HG03159 (cell line): ENCODE measurements at regions not wholly inside any gene's neighbourhood (a gene's known extent, or its start where the extent isn't known, plus 50 kb on each side); places are given as distances from the start of the nearest gene placed in this dataset.

Experiments used
- ATAC-seq: cut with Tn5 transposase; IDR thresholded peaks from one replicate; pipeline ENCODE4 v1.9.1; 2021; ENCODE audit warnings: mild to moderate bottlenecking, moderate library complexity; ENCODE audit not compliant: unreplicated experiment

GRCh38 chr3:56902468-56903160, 100.9 kb upstream of the ARHGEF3 start:
- ATAC-seq: no peak

GRCh38 chr3:56900801-56901200, 99.1 kb upstream of the ARHGEF3 start:
- ATAC-seq: no peak

- ATAC-seq: no peak
Observed at GRCh38 chr3:56899851-56900250, 98.1 kb upstream of the ARHGEF3 start.

DNA sequence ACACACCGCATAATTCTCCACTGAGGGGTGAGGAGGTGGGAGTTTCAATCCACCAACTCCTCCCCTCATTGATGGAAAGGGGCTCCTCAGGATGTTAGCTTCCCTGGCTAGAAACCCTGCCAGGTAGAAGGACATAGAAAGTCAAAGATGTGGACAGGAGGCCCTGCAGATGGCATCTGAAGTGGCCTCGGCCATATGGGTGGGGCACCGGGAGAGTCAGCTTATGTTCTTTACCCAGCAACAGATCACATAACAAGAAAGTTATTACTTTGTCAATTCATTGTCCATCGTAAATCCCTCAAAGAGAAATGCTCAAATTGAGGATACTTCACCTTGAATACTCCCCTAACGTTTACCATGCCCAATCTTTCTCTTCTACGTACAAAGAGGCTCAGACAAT, 97.3 kb upstream of the ARHGEF3 start:
- no peak for ATAC-seq

DNA sequence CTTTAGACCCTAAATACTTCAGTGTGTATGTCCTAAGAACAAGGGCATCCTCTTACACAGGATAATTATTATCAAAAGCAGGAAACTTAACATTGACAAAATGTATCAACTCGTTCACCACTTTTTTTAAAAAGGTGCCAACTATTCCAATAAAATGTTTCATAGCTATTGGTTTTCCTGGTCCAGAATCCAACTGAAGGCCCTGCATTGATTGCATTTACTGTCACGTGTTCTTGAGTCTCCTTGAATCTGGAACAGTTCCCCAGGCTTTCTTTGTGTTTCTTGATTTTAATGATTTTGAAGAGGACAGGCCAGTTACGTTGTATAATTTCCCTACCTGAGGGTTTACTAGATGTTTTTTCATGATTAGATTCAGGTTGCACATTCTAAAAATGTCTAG, 94.6 kb upstream of the ARHGEF3 start:
- ATAC-seq: no peak

DNA sequence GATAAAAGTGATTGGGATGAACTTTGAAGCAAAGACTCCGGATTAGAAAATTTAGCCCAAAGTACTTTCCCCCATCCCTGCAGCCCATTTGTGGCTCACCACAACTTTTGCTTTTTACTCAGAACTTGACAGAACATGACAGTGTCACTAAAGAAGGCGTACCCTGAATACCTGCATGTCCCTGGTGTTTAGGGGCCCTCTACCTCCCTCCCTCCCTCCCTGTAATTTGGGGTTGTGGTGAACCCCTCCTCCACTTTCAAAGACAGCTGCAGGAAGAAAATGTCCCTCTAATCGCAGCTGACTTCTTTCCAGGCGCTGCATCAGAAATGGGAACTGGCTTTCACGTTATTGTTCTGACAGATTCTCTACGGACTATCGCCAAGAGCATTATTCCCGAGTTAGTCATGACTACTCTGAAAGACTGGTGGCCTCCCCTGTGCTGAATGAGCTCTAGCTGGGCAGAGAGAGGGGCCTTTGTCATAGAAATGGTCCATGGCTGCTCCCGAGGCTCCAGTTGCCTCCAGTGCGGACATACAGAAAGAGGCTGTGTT, 93.2 kb upstream of the ARHGEF3 start:
- ATAC-seq: no peak

- ATAC-seq: no peak
Observed at GRCh38 chr3:56890448-56891091, 88.8 kb upstream of the ARHGEF3 start.

GRCh38 chr3:56889131-56889530, 87.4 kb upstream of the ARHGEF3 start:
- no peak for ATAC-seq

DNA sequence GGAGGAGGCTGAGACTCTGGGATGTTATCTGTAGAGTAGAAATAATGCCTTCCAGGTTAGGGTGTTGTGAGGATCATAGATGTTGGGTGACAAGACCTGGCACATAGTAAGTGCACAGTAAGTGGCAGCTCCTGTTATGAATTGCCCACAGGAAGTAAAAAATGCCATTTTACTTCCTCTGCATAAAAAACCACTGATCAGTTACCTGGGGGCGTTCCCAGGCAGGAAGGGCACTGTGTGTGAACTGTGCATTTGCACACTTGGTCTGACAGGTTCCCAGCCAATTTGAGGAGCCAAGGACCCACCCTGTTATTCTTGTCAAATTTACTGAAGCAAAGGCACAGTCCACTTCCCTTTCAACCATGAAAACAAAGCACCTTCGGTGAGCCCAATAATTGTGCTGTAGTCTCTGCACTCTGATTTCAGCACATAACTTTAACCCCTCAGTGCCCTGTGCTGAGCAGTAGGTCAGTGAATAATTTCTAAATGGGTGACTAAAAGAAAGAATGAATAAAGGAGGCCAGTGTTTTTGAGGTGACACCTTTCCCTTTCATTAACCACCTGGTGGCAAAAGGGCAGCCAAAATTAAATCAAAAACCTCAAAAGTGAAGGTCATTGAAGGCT, 85.8 kb upstream of the ARHGEF3 start:
- ATAC-seq: no peak

GRCh38 chr3:56886314-56886713, 84.6 kb upstream of the ARHGEF3 start:
- ATAC-seq: no peak

DNA sequence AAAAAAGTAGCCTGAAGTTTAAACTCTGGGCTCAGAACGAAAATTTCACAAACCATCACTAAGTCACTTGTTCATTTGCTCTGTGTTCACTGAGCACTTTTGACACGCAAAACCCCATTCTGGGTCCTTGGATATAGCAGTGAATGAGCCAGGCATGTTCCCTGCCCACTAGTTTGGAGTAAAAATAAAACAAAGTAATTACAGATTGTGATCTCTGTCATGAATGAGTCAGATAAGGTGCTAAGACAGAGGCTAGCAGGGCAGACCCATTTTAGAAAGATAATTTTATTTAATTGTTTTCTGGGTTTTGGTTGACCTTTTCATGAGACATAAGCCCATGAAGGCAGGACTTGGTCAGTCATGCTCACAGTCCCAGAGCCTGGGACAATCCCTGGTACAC, 84.1 kb upstream of the ARHGEF3 start:
- no peak for ATAC-seq

GRCh38 chr3:56885453-56885852, 83.7 kb upstream of the ARHGEF3 start:
- ATAC-seq: no peak

GRCh38 chr3:56884387-56884786, 82.6 kb upstream of the ARHGEF3 start:
- no peak for ATAC-seq

DNA sequence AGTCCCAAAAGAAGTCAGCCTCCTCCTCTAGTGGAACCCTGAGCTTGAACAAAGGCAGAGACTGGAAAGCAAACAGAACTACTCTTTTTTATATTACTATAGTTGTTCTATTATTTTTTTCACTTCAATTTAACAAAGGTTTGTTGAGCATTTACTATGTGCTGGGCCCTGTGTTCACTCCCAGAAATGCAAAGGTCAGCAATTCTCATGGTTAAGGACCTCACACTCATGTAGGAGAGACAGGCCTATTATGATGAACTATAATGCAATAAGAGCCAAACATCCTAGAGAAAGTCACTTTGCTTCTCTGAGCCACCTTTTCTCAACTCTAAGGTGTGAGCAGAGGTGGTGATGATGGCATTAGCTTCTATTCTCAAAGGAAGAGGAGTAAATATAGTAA, 82.1 kb upstream of the ARHGEF3 start:
- no peak for ATAC-seq

DNA sequence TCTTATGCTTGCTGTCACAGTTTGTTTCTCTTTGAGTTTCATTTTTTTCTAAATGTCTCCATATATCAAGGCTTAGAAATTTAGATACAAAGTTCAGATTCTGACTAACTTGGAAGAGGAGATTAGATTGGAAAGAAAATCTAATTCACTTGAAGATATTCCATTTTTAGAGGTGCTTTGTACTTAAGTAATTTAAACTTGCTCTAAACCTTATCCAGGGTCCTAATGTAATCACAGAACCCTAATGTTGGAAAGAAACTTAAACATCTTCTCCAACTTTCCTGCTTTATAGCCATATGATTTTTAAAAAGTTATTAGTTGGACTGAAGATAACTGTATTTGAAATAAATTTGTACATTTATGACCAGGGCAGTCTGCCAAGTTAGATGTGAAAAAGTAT, 81.1 kb upstream of the ARHGEF3 start:
- ATAC-seq: no peak

GRCh38 chr3:56881841-56882240, 80.1 kb upstream of the ARHGEF3 start:
- ATAC-seq: no peak

DNA sequence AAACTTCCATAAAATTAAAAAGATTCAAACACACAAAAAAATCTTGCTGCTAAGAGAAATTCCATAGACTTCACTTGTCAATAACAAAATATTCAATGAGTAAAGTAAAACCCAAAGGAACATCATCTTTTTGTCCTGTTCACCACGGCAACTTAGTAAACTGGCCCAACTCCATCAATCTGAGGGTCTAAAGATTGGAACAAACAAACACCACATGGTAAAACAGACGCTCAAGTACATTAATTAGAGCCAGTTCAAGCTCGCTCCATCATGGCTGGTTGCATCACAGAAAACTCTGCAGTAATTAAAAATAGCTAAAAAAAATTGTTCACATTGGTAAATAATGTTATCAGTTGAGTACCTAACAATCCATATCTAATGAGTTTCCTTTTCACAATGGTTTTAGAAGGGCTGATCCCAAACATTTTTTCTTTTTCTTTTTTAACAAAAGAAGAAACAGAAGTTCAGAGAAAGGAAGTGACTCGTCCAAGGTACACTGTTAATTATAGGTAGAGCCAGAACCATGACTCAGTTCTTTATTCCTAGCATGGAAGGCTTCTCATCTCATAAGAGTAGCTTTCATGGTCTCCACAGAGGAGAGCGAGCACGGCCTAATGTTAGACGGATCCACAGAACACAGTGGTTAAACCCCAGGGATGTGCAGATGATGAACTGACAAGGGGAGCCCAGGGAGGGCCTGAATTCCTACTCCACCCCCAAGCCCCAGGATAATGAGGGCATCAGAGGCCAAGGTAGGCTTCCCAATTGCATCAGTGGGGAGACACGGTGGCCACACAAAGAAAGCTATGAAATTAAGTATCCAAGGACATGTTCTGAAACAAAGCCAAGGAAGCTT, 79.2 kb upstream of the ARHGEF3 start:
- ATAC-seq: no peak

DNA sequence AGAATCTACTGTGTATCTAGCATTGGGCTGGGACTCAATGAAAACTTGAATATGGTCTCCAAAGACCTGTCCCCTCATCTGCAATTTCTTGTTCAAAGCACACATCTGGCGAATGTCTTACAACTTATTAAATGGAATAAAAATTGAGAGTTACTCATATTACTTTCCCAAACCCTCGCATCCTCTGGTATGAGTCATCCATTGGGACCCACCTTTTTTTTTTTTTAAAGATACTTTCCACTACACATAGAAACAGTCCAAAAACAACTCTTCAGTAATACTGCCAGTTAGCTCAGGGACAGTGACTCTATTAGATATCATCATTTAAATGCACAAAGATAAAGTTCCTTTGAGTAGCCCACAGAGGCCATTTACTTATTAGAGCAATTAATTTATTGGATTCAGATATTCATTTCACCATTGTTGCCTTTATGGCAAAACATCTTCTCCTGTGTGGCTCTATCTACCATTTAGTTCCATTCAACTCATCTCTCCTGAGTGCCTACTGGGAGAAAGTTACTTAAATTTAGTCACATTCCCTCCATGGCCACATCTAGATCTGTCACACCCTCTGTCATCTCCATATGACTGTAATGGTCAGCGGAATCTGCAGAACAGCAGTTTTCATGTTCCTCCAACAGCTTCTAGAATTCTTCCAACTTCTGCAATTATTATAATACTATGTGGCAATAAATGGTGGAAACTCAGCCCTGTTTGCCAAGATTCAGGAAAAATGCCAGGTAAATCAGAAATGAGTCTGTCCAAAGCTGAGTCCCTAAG, 77.9 kb upstream of the ARHGEF3 start:
- ATAC-seq: no peak

GRCh38 chr3:56878074-56878473, 76.3 kb upstream of the ARHGEF3 start:
- no peak for ATAC-seq

DNA sequence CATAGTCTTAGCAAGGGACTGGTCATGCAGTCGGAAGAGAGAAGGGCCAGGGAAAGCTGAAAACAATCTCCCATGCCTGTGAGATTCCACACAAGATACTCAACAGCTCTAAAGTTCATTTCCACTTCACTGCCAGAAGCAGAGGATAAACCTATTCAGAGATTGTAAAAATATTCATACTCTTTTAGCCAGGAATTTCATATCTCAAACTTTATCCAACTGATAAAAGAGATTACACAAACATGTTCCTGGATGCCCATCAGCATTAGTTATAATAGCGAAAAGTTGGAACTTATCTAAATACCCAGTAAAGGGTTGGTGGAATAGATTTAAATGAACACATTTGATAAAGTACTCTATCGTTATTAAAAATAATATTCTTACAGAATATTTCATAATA, 75.2 kb upstream of the ARHGEF3 start:
- no peak for ATAC-seq
